ENCODE measurements at regions not wholly inside any gene's neighbourhood (a gene's known extent, or its start where the extent isn't known, plus 50 kb on each side); places are given as distances from the start of the nearest gene placed in this dataset.

GRCh38 chr6:44042989-44043478 lies 84.2 kb downstream of the MRPL14 start (continued):
- TF ChIP-seq ZSCAN5A (CRISPR knock-in tag; IDR thresholded peaks at IDR 0.05; ENCODE audit: borderline replicate concordance) (no peak), MLXIP (CRISPR knock-in tag; IDR thresholded peaks at IDR 0.05; ENCODE audit: borderline replicate concordance) (no peak), CEBPZ (IDR thresholded peaks at IDR 0.05; ENCODE audit: low read length) (no peak), ZNF839 (CRISPR knock-in tag; IDR thresholded peaks at IDR 0.05; ENCODE audit: borderline replicate concordance) (no peak), KDM5A (IDR thresholded peaks at IDR 0.05; ENCODE audit: borderline replicate concordance, low read length) (no peak), ZBTB7B (CRISPR knock-in tag; IDR thresholded peaks at IDR 0.05) (peak; percentile 19; the same call in 1 of the 2 replicates), ZFX (CRISPR knock-in tag; IDR thresholded peaks at IDR 0.05; ENCODE audit: low read depth) (no peak), PHF8 (CRISPR knock-in tag; IDR thresholded peaks at IDR 0.05) (no peak), SP1 (IDR thresholded peaks at IDR 0.05) (no peak), SP1 (CRISPR knock-in tag; IDR thresholded peaks at IDR 0.05) (no peak), ZNF136 (CRISPR knock-in tag; IDR thresholded peaks at IDR 0.05; ENCODE audit: low read depth) (no peak), NFATC3 (CRISPR knock-in tag; IDR thresholded peaks at IDR 0.05) (no peak), GTF3A (CRISPR knock-in tag; conservative IDR thresholded peaks at IDR 0.05) (no peak), ZNF549 (CRISPR knock-in tag; IDR thresholded peaks at IDR 0.05) (no peak), ZNF547 (CRISPR knock-in tag; IDR thresholded peaks at IDR 0.05) (no peak), MAZ (IDR thresholded peaks at IDR 0.05; ENCODE audit: borderline replicate concordance, low read depth, low read length) (no peak), MAZ (CRISPR knock-in tag; IDR thresholded peaks at IDR 0.05; ENCODE audit: low read depth) (no peak), FOSL1 (CRISPR knock-in tag; IDR thresholded peaks at IDR 0.05; ENCODE audit: borderline replicate concordance) (no peak), ZNF784 (CRISPR knock-in tag; IDR thresholded peaks at IDR 0.05; ENCODE audit: borderline replicate concordance) (no peak), MEIS2 (CRISPR knock-in tag; IDR thresholded peaks at IDR 0.05) (no peak), ISX (CRISPR knock-in tag; conservative IDR thresholded peaks at IDR 0.05) (no peak), ZNF746 (CRISPR knock-in tag; IDR thresholded peaks at IDR 0.05) (no peak), ZNF354B (CRISPR knock-in tag; IDR thresholded peaks at IDR 0.05) (no peak), ZNF530 (CRISPR knock-in tag; IDR thresholded peaks at IDR 0.05; ENCODE audit: low read depth) (no peak), STAT5B (CRISPR knock-in tag; IDR thresholded peaks at IDR 0.05) (no peak)
